NCI-H1048 (cell line): ENCODE measurements at regions not wholly inside any gene's neighbourhood (a gene's known extent, or its start where the extent isn't known, plus 50 kb on each side); places are given as distances from the start of the nearest gene placed in this dataset.

Experiments
- DNase-seq: peaks from one replicate; lab custom pipeline; 2025; lab: John Stamatoyannopoulos, UW

GRCh38 chr6:125658136-125658535, 91.3 kb upstream of the HEY2 start:
- DNase-seq, result no peak

- DNase-seq, result no peak
Measured at GRCh38 chr6:125658759-125659431, 90.5 kb upstream of the HEY2 start.

GRCh38 chr6:125659887-125660286, 89.5 kb upstream of the HEY2 start:
- DNase-seq, result no peak

GRCh38 chr6:125662296-125662695, 87.1 kb upstream of the HEY2 start:
- DNase-seq, result no peak

GRCh38 chr6:125665295-125665814, 84.1 kb upstream of the HEY2 start:
- DNase-seq, result no peak

GRCh38 chr6:125667326-125667725, 82.1 kb upstream of the HEY2 start:
- DNase-seq, result no peak

GRCh38 chr6:125668071-125668470, 81.4 kb upstream of the HEY2 start:
- no peak for DNase-seq

GRCh38 chr6:125670568-125670967, 78.9 kb upstream of the HEY2 start:
- DNase-seq, result no peak

- DNase-seq, result no peak
Measured at GRCh38 chr6:125671323-125671722, 78.1 kb upstream of the HEY2 start.

GRCh38 chr6:125674230-125674629, 75.2 kb upstream of the HEY2 start:
- no peak for DNase-seq

GRCh38 chr6:125678601-125679000, 70.8 kb upstream of the HEY2 start:
- DNase-seq, result no peak

- no peak for DNase-seq
Measured at GRCh38 chr6:125679128-125679527, 70.3 kb upstream of the HEY2 start.

GRCh38 chr6:125679651-125680050, 69.8 kb upstream of the HEY2 start:
- no peak for DNase-seq

- no peak for DNase-seq
Measured at GRCh38 chr6:125682939-125683338, 66.5 kb upstream of the HEY2 start.

GRCh38 chr6:125688138-125688537, 61.3 kb upstream of the HEY2 start:
- no peak for DNase-seq

GRCh38 chr6:125693480-125693879, 56.0 kb upstream of the HEY2 start:
- no peak for DNase-seq

- no peak for DNase-seq
Measured at GRCh38 chr6:125699591-125699990, 49.8 kb upstream of the HEY2 start.
